HEK293 (cell line): ENCODE measurements at regions not wholly inside any gene's neighbourhood (a gene's known extent, or its start where the extent isn't known, plus 50 kb on each side); places are given as distances from the start of the nearest gene placed in this dataset.

ENCODE experiments used
- CTCF ChIP-seq: fragments of 450-650 bp; formaldehyde crosslinking; IDR thresholded peaks from 2 replicates; pipeline ENCODE4 v1.5.1; 2016; ENCODE audit warnings: missing biosample characterization, missing genetic modification characterization
- MZF1 ChIP-seq: fragments of 450-650 bp; formaldehyde crosslinking; IDR thresholded peaks from 2 replicates; pipeline ENCODE4 v1.5.1; 2017; ENCODE audit warnings: missing biosample characterization, missing genetic modification characterization, borderline replicate concordance
- YY1 ChIP-seq: fragments of 450-650 bp; formaldehyde crosslinking; IDR thresholded peaks from 2 replicates; pipeline ENCODE4 v1.5.1; 2018; ENCODE audit warnings: missing biosample characterization, missing genetic modification characterization
- ZBTB11 ChIP-seq: fragments of 450-650 bp; formaldehyde crosslinking; conservative IDR thresholded peaks from 2 replicates; pipeline ENCODE4 v1.5.1; 2016; ENCODE audit warnings: low read depth, missing biosample characterization, missing genetic modification characterization
- ZNF324 ChIP-seq: fragments of 450-650 bp; formaldehyde crosslinking; IDR thresholded peaks from 2 replicates; pipeline ENCODE4 v1.5.1; 2016; ENCODE audit warnings: missing biosample characterization, missing genetic modification characterization
- ZNF423 ChIP-seq: fragments of 450-650 bp; formaldehyde crosslinking; IDR thresholded peaks from 2 replicates; pipeline ENCODE4 v1.5.1; 2016; ENCODE audit warnings: missing biosample characterization, missing genetic modification characterization
- ZNF449 ChIP-seq: fragments of 450-650 bp; formaldehyde crosslinking; IDR thresholded peaks from 2 replicates; pipeline ENCODE4 v1.5.1; 2017; ENCODE audit warnings: missing biosample characterization, mild to moderate bottlenecking, missing genetic modification characterization, moderate library complexity
- ZNF558 ChIP-seq: fragments of 450-650 bp; formaldehyde crosslinking; IDR thresholded peaks from 2 replicates; pipeline ENCODE4 v1.5.1; 2016; ENCODE audit warnings: missing biosample characterization, missing genetic modification characterization
- ZNF768 ChIP-seq: fragments of 450-650 bp; formaldehyde crosslinking; IDR thresholded peaks from 2 replicates; pipeline ENCODE4 v1.5.1; 2018; ENCODE audit warnings: missing biosample characterization, mild to moderate bottlenecking, missing genetic modification characterization
- ZSCAN23 ChIP-seq: fragments of 450-650 bp; formaldehyde crosslinking; IDR thresholded peaks from 2 replicates; pipeline ENCODE4 v1.5.1; 2016; ENCODE audit warnings: missing biosample characterization, missing genetic modification characterization
- TF ChIP-seq, protein P1 (sequence below): fragments of 450-650 bp; formaldehyde crosslinking; IDR thresholded peaks from 2 replicates; pipeline ENCODE4 v1.5.1; 2016; ENCODE audit warnings: missing biosample characterization, missing genetic modification characterization
- TF ChIP-seq, protein P2 (sequence below): fragments of 450-650 bp; formaldehyde crosslinking; IDR thresholded peaks from 2 replicates; pipeline ENCODE4 v1.5.1; 2016; ENCODE audit warnings: missing biosample characterization, missing genetic modification characterization

DNA sequence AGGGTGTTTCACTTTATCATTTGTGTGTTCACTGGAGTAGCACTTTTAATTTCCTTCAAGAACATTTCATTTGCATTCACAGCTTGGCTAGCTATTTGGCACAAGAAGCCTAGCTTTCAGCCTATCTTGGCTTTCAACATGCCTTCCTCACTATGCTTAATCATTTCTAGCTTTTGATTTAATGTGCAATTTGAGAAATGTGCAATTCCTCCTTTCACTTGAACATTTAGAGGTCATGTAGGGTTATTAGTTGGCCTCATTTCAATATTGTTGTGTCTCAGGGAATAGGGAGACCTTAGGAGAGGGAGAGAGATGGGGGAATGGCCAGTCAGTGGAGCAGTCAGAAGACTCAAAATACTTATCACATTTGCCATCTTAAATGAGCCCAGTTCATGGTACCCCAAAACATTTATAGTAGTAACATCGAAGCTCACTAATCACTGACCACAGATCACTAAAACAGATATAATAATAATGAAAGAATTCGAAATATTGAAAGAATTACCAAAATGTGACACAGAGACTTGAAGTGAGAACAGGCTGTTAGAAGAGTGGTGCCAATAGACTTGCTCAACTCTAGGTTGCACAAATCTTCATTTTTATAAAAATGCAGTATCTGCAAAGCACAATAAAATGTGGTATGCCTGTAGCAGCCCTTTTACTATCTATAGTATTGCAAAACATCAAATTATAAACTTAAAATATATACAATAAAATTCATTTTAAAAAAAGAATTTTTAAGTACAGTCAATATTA lies 561.2 kb downstream of the METTL4 start:
- TF ChIP-seq CTCF (tag by site-specific recombination), result no peak
- TF ChIP-seq ZBTB11, result no peak
- TF ChIP-seq ZNF449 (tag by site-specific recombination), result no peak
- TF ChIP-seq YY1 (tag by site-specific recombination), result no peak
- TF ChIP-seq, protein P1, sequence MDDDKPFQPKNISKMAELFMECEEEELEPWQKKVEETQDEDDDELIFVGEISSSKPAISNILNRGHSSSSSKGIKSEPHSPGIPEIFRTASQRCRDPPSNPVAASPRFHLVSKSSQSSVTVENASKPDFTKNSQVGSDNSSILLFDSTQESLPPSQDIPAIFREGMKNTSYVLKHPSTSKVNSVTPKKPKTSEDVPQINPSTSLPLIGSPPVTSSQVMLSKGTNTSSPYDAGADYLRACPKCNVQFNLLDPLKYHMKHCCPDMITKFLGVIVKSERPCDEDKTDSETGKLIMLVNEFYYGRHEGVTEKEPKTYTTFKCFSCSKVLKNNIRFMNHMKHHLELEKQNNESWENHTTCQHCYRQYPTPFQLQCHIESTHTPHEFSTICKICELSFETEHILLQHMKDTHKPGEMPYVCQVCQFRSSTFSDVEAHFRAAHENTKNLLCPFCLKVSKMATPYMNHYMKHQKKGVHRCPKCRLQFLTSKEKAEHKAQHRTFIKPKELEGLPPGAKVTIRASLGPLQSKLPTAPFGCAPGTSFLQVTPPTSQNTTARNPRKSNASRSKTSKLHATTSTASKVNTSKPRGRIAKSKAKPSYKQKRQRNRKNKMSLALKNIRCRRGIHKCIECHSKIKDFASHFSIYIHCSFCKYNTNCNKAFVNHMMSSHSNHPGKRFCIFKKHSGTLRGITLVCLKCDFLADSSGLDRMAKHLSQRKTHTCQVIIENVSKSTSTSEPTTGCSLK (tag by site-specific recombination), result no peak
- no peak for TF ChIP-seq MZF1 (tag by site-specific recombination)
- TF ChIP-seq ZSCAN23 (tag by site-specific recombination), result no peak
- TF ChIP-seq ZNF423 (tag by site-specific recombination), result no peak
- no peak for TF ChIP-seq ZNF558
- TF ChIP-seq ZNF768 (tag by site-specific recombination), result no peak
- TF ChIP-seq ZNF324 (tag by site-specific recombination), result no peak
- TF ChIP-seq, protein P2, sequence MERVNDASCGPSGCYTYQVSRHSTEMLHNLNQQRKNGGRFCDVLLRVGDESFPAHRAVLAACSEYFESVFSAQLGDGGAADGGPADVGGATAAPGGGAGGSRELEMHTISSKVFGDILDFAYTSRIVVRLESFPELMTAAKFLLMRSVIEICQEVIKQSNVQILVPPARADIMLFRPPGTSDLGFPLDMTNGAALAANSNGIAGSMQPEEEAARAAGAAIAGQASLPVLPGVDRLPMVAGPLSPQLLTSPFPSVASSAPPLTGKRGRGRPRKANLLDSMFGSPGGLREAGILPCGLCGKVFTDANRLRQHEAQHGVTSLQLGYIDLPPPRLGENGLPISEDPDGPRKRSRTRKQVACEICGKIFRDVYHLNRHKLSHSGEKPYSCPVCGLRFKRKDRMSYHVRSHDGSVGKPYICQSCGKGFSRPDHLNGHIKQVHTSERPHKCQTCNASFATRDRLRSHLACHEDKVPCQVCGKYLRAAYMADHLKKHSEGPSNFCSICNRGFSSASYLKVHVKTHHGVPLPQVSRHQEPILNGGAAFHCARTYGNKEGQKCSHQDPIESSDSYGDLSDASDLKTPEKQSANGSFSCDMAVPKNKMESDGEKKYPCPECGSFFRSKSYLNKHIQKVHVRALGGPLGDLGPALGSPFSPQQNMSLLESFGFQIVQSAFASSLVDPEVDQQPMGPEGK (tag by site-specific recombination), result no peak
